Activated T-cell treated with anti-CD3 and anti-CD28 coated beads for 48 hours (primary cell): ENCODE measurements at regions not wholly inside any gene's neighbourhood (a gene's known extent, or its start where the extent isn't known, plus 50 kb on each side); places are given as distances from the start of the nearest gene placed in this dataset.

ENCODE experiments used
- DNase-seq: peaks from one replicate; pipeline ENCODE4 v3.0.0-alpha.2; 2020; ENCODE audit warnings: low read depth

GRCh38 chr3:72257738-72258137 lies 472.8 kb upstream of the PROK2 start:
- no peak for DNase-seq

- DNase-seq: no peak
Measured at GRCh38 chr3:72257203-72257602, 472.3 kb upstream of the PROK2 start.

- DNase-seq: no peak
Measured at GRCh38 chr3:72256716-72257115, 471.8 kb upstream of the PROK2 start.

- no peak for DNase-seq
Measured at GRCh38 chr3:72255791-72256559, 471.0 kb upstream of the PROK2 start.

GRCh38 chr3:72255191-72255590 lies 470.2 kb upstream of the PROK2 start:
- DNase-seq: no peak

GRCh38 chr3:72254483-72254882 lies 469.5 kb upstream of the PROK2 start:
- no peak for DNase-seq

- no peak for DNase-seq
Measured at GRCh38 chr3:72250725-72251124, 465.8 kb upstream of the PROK2 start.

GRCh38 chr3:72248869-72249268 lies 463.9 kb upstream of the PROK2 start:
- no peak for DNase-seq

- DNase-seq: no peak
Measured at GRCh38 chr3:72248389-72248761, 463.4 kb upstream of the PROK2 start.

- no peak for DNase-seq
Measured at GRCh38 chr3:72247645-72248388, 462.9 kb upstream of the PROK2 start.

GRCh38 chr3:72247126-72247525 lies 462.2 kb upstream of the PROK2 start:
- no peak for DNase-seq

- no peak for DNase-seq
Measured at GRCh38 chr3:72246685-72247084, 461.7 kb upstream of the PROK2 start.

GRCh38 chr3:72245183-72245811 lies 460.3 kb upstream of the PROK2 start:
- no peak for DNase-seq

GRCh38 chr3:72244396-72244795 lies 459.4 kb upstream of the PROK2 start:
- DNase-seq: no peak

- DNase-seq: no peak
Measured at GRCh38 chr3:72242326-72242725, 457.4 kb upstream of the PROK2 start.

GRCh38 chr3:72241525-72241924 lies 456.6 kb upstream of the PROK2 start:
- no peak for DNase-seq

GRCh38 chr3:72240531-72240930 lies 455.6 kb upstream of the PROK2 start:
- no peak for DNase-seq

- no peak for DNase-seq
Measured at GRCh38 chr3:72238801-72239200, 453.9 kb upstream of the PROK2 start.

- no peak for DNase-seq
Measured at GRCh38 chr3:72238010-72238691, 453.2 kb upstream of the PROK2 start.

GRCh38 chr3:72237679-72238009 lies 452.7 kb upstream of the PROK2 start:
- DNase-seq: no peak

GRCh38 chr3:72234391-72234790 lies 449.4 kb upstream of the PROK2 start:
- no peak for DNase-seq

GRCh38 chr3:72233571-72233970 lies 448.6 kb upstream of the PROK2 start:
- DNase-seq: no peak

GRCh38 chr3:72232777-72233176 lies 447.8 kb upstream of the PROK2 start:
- no peak for DNase-seq
